SK-N-SH (cell line): ENCODE measurements at regions not wholly inside any gene's neighbourhood (a gene's known extent, or its start where the extent isn't known, plus 50 kb on each side); places are given as distances from the start of the nearest gene placed in this dataset.

Experiments used
- CTCF ChIA-PET: fragments of 300-600, 350-600 bp; formaldehyde crosslinking; extraction: SDS; loops from one replicate; lab custom pipeline; 2021; lab: Yijun Ruan, JAX
- POLR2A ChIA-PET: fragments of 350-600 bp; sonication (Branson Sonifier 250); formaldehyde crosslinking; extraction: SDS; loops from one replicate; lab custom pipeline; 2020; ENCODE audit warnings: antibody characterized with exemption, inconsistent platforms; lab: Yijun Ruan, JAX
- DNase-seq: peaks from one replicate; pipeline ENCODE4 v3.0.0; 2012
- H2AFZ ChIP-seq: fragments of 200-600 bp; sonication (generic); 2 replicates; pipeline ENCODE4 v1.8.1; 2016; ENCODE audit warnings: antibody characterized with exemption, mild to moderate bottlenecking, low read depth
- H3F3A ChIP-seq: fragments of 200-600 bp; sonication (generic); replicated peaks from 2 replicates; pipeline ENCODE3; 2016; ENCODE audit warnings: antibody characterized with exemption, mild to moderate bottlenecking; ENCODE audit not compliant: insufficient read depth
- H3K27ac ChIP-seq, 2 experiments: fragments of 200-500 bp in 1 of 2; fragments of 200-600 bp in 1 of 2; sonication (Bioruptor generic) in 1 of 2; sonication (generic), shearing (Covaris generic) in 1 of 2; 2 replicates each; pipeline versions ENCODE4 v1.5.1 to v1.6.1; 2014 to 2016; ENCODE audit warnings: low read depth in 2 of 2, inconsistent platforms in 1 of 2, low read length in 1 of 2, mild to moderate bottlenecking in 1 of 2, mixed read lengths in 1 of 2
- H3K27me3 ChIP-seq: fragments of 200-600 bp; sonication (generic), shearing (Covaris generic); 2 replicates; pipeline ENCODE4 v1.6.1; 2016; ENCODE audit warnings: mixed run types; ENCODE audit not compliant: insufficient read depth
- H3K36me3 ChIP-seq, 2 experiments: fragments of 200-500 bp in 1 of 2; fragments of 200-600 bp in 1 of 2; sonication (Bioruptor generic) in 1 of 2; sonication (generic) in 1 of 2; replicated peaks in 1 of 2; 2 replicates each; pipeline versions ENCODE3 to v1.5.1; 2014 to 2016; ENCODE audit warnings: low read length in 1 of 2, mild to moderate bottlenecking in 1 of 2; ENCODE audit not compliant: insufficient read depth in 2 of 2, control insufficient read depth in 1 of 2
- H3K4me1 ChIP-seq, 2 experiments: fragments of 200-500 bp in 1 of 2; fragments of 200-600 bp in 1 of 2; sonication (Bioruptor generic) in 1 of 2; sonication (generic), shearing (Covaris generic) in 1 of 2; 2 replicates each; pipeline versions ENCODE4 v1.5.1 to v1.6.1; 2014 to 2016; ENCODE audit warnings: low read depth in 1 of 2, low read length in 1 of 2, mixed run types in 1 of 2; ENCODE audit not compliant: insufficient read depth in 2 of 2, control insufficient read depth in 1 of 2
- H3K4me2 ChIP-seq: fragments of 200-600 bp; sonication (generic), shearing (Covaris generic); 2 replicates; pipeline ENCODE4 v1.6.1; 2017; ENCODE audit warnings: mixed run types
- H3K4me3 ChIP-seq, 2 experiments: fragments of 200-500 bp in 1 of 2; fragments of 200-600 bp in 1 of 2; sonication (Bioruptor generic) in 1 of 2; sonication (generic), shearing (Covaris generic) in 1 of 2; 2 replicates each; pipeline versions ENCODE4 v1.5.1 to v1.8.1; 2014 to 2016; ENCODE audit warnings: low read depth in 2 of 2, inconsistent platforms in 1 of 2, low read length in 1 of 2, mild to moderate bottlenecking in 1 of 2, mixed read lengths in 1 of 2, moderate library complexity in 1 of 2
- H3K79me2 ChIP-seq: fragments of 200-600 bp; sonication (generic); 2 replicates; pipeline ENCODE4 v1.8.1; 2017; ENCODE audit warnings: mild to moderate bottlenecking; ENCODE audit not compliant: insufficient read depth
- H3K9ac ChIP-seq: fragments of 200-600 bp; sonication (generic); 2 replicates; pipeline ENCODE4 v1.6.1; 2017; ENCODE audit warnings: mixed run types
- H3K9me2 ChIP-seq: fragments of 200-600 bp; sonication (generic); 2 replicates; pipeline ENCODE4 v1.6.1; 2017; ENCODE audit warnings: mixed run types
- H3K9me3 ChIP-seq: fragments of 200-600 bp; sonication (generic); 2 replicates; pipeline ENCODE4 v1.6.1; 2017; ENCODE audit warnings: mixed run types, mild to moderate bottlenecking, moderate library complexity
- H4K20me1 ChIP-seq: fragments of 200-600 bp; sonication (generic); 2 replicates; pipeline ENCODE4 v1.6.1; 2017; ENCODE audit warnings: mild to moderate bottlenecking, mixed run types; ENCODE audit not compliant: insufficient read depth
- CTCF ChIP-seq: fragments of 200-600 bp; sonication (generic); IDR thresholded peaks from 2 replicates; pipeline ENCODE4 v1.6.1; 2017; ENCODE audit warnings: antibody characterized with exemption, mild to moderate bottlenecking, moderate library complexity
- EP300 ChIP-seq, 2 experiments: IDR thresholded peaks; 2 replicates each; pipeline versions ENCODE4 v1.4.0 to v1.6.1; 2012; ENCODE audit warnings: borderline replicate concordance in 1 of 2, low read depth in 1 of 2, low read length in 1 of 2
- FOSL2 ChIP-seq: IDR thresholded peaks from 2 replicates; pipeline ENCODE4 v1.4.0; 2012; ENCODE audit warnings: low read depth, mild to moderate bottlenecking, moderate library complexity, borderline replicate concordance
- FOXM1 ChIP-seq: IDR thresholded peaks from 2 replicates; pipeline ENCODE4 v1.4.0; 2012; ENCODE audit warnings: low read depth, mild to moderate bottlenecking
- GABPA ChIP-seq: IDR thresholded peaks from 2 replicates; pipeline ENCODE4 v1.4.0; 2012; ENCODE audit warnings: low read depth, mild to moderate bottlenecking
- JUND ChIP-seq: IDR thresholded peaks from 2 replicates; pipeline ENCODE4 v1.4.0; 2012
- MEF2A ChIP-seq: IDR thresholded peaks from 2 replicates; pipeline ENCODE4 v1.4.0; 2012; ENCODE audit warnings: low read depth, borderline replicate concordance
- MXI1 ChIP-seq: IDR thresholded peaks from 2 replicates; pipeline ENCODE4 v1.6.1; 2012; ENCODE audit warnings: mild to moderate bottlenecking, low read depth, low read length, improper control_type of control experiment
- NRF1 ChIP-seq: IDR thresholded peaks from 2 replicates; pipeline ENCODE4 v1.6.1; 2012; ENCODE audit warnings: low read depth, mild to moderate bottlenecking, low read length
- RAD21 ChIP-seq: IDR thresholded peaks from 2 replicates; pipeline ENCODE4 v1.6.1; 2012; ENCODE audit warnings: mild to moderate bottlenecking, low read length
- RCOR1 ChIP-seq: fragments of 150-350 bp; IDR thresholded peaks from 2 replicates; pipeline ENCODE4 v1.6.1; 2017; ENCODE audit warnings: antibody characterized with exemption, low read length
- SIN3A ChIP-seq: IDR thresholded peaks from 2 replicates; pipeline ENCODE4 v1.6.1; 2012; ENCODE audit warnings: low read depth, mild to moderate bottlenecking, low read length, moderate library complexity, borderline replicate concordance
- TAF1 ChIP-seq: IDR thresholded peaks from 2 replicates; pipeline ENCODE4 v1.6.1; 2012; ENCODE audit warnings: low read depth, mild to moderate bottlenecking, low read length, moderate library complexity, borderline replicate concordance
- TCF12 ChIP-seq: IDR thresholded peaks from 2 replicates; pipeline ENCODE4 v1.4.0; 2012
- USF2 ChIP-seq: fragments of 150-350 bp; IDR thresholded peaks from 2 replicates; pipeline ENCODE4 v1.6.1; 2017; ENCODE audit warnings: antibody characterized with exemption, low read length, low read depth, borderline replicate concordance
- YY1 ChIP-seq: IDR thresholded peaks from 2 replicates; pipeline ENCODE4 v1.4.0; 2012; ENCODE audit warnings: low read depth, mild to moderate bottlenecking
- WGBS: methylation state at CpG from one replicate; pipeline ENCODE4 v1.1.6; 2017; ENCODE audit warnings: low lambda C conversion rate; 5-methylcytosine and 5-hydroxymethylcytosine counted together
- TF ChIP-seq, protein P1 (sequence below): IDR thresholded peaks from 2 replicates; pipeline ENCODE4; 2012
- TF ChIP-seq, protein P2 (sequence below): IDR thresholded peaks from 2 replicates; pipeline ENCODE4 v1.6.1; 2012; ENCODE audit warnings: mild to moderate bottlenecking, low read depth, low read length, moderate library complexity
- TF ChIP-seq, protein P3 (sequence below): fragments of 150-350 bp; IDR thresholded peaks from 2 replicates; pipeline ENCODE4 v1.6.1; 2016; ENCODE audit warnings: mild to moderate bottlenecking, low read depth, low read length

GRCh38 chrX:31007321-31007720 is 64.5 kb downstream of the FTHL17 start:
- ChIA-PET CTCF (no interaction called here), POLR2A (no interaction called here)
- Histone ChIP-seq H3K36me3 (no peaks in the 10 kb centered on the region), H3K9me3 (no peaks in the 10 kb centered on the region), H2AFZ (no peak overlapping the region), H3F3A (no peaks in the 10 kb centered on the region), H3K4me1 (no peaks in the 10 kb centered on the region), H3K9me2 (no peaks in the 10 kb centered on the region), H3K27ac (no peak overlapping the region), H4K20me1 (no peaks in the 10 kb centered on the region), H3K9ac (no peak overlapping the region), H3K4me2 (no peak overlapping the region), H3K4me3 (no peak overlapping the region), H3K79me2 (no peaks in the 10 kb centered on the region), H3K27me3 (no peaks in the 10 kb centered on the region)
- WGBS = 17% methylated on average over 4 of the region's 4 CpGs
- no peak for TF ChIP-seq MXI1
- no peak for TF ChIP-seq TAF1
- no peak for TF ChIP-seq RAD21
- TF ChIP-seq SIN3A = no peak
- TF ChIP-seq FOXM1 = no peak
- TF ChIP-seq TCF12 = no peak
- no peak for TF ChIP-seq USF2
- TF ChIP-seq FOSL2 = no peak
- TF ChIP-seq NRF1 = no peak
- TF ChIP-seq, protein P1, sequence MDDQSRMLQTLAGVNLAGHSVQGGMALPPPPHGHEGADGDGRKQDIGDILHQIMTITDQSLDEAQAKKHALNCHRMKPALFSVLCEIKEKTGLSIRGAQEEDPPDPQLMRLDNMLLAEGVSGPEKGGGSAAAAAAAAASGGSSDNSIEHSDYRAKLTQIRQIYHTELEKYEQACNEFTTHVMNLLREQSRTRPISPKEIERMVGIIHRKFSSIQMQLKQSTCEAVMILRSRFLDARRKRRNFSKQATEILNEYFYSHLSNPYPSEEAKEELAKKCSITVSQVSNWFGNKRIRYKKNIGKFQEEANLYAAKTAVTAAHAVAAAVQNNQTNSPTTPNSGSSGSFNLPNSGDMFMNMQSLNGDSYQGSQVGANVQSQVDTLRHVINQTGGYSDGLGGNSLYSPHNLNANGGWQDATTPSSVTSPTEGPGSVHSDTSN = no peak
- no peak for TF ChIP-seq JUND
- TF ChIP-seq RCOR1 = no peak
- TF ChIP-seq YY1 = no peak
- TF ChIP-seq, protein P2, sequence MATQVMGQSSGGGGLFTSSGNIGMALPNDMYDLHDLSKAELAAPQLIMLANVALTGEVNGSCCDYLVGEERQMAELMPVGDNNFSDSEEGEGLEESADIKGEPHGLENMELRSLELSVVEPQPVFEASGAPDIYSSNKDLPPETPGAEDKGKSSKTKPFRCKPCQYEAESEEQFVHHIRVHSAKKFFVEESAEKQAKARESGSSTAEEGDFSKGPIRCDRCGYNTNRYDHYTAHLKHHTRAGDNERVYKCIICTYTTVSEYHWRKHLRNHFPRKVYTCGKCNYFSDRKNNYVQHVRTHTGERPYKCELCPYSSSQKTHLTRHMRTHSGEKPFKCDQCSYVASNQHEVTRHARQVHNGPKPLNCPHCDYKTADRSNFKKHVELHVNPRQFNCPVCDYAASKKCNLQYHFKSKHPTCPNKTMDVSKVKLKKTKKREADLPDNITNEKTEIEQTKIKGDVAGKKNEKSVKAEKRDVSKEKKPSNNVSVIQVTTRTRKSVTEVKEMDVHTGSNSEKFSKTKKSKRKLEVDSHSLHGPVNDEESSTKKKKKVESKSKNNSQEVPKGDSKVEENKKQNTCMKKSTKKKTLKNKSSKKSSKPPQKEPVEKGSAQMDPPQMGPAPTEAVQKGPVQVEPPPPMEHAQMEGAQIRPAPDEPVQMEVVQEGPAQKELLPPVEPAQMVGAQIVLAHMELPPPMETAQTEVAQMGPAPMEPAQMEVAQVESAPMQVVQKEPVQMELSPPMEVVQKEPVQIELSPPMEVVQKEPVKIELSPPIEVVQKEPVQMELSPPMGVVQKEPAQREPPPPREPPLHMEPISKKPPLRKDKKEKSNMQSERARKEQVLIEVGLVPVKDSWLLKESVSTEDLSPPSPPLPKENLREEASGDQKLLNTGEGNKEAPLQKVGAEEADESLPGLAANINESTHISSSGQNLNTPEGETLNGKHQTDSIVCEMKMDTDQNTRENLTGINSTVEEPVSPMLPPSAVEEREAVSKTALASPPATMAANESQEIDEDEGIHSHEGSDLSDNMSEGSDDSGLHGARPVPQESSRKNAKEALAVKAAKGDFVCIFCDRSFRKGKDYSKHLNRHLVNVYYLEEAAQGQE = no peak
- TF ChIP-seq EP300 (IDR thresholded peaks at IDR 0.05; ENCODE audit: borderline replicate concordance in 1 of 2, low read depth in 1 of 2, low read length in 1 of 2) = no peak
- DNase-seq = no peak

GRCh38 chrX:31006027-31006426 is 65.8 kb downstream of the FTHL17 start:
- 26% methylated on average over 2 of the region's 2 CpGs for WGBS
- Histone ChIP-seq H3K9ac (no peak overlapping the region), H3K27me3 (no peaks in the 10 kb centered on the region), H3K79me2 (no peaks in the 10 kb centered on the region), H3K4me3 (no peak overlapping the region), H3K4me2 (no peak overlapping the region), H2AFZ (no peak overlapping the region), H4K20me1 (no peaks in the 10 kb centered on the region), H3K9me2 (no peaks in the 10 kb centered on the region), H3K4me1 (no peaks in the 10 kb centered on the region), H3K9me3 (no peaks in the 10 kb centered on the region), H3K36me3 (no peaks in the 10 kb centered on the region), H3K27ac (no peak overlapping the region), H3F3A (no peaks in the 10 kb centered on the region)
- POLR2A ChIA-PET = no interaction called here
- DNase-seq = no peak
- CTCF ChIA-PET = no interaction called here
- TF ChIP-seq USF2 = no peak
- no peak for TF ChIP-seq RAD21
- no peak for TF ChIP-seq FOSL2
- no peak for TF ChIP-seq GABPA
- TF ChIP-seq CTCF = no peak
- TF ChIP-seq, protein P3, sequence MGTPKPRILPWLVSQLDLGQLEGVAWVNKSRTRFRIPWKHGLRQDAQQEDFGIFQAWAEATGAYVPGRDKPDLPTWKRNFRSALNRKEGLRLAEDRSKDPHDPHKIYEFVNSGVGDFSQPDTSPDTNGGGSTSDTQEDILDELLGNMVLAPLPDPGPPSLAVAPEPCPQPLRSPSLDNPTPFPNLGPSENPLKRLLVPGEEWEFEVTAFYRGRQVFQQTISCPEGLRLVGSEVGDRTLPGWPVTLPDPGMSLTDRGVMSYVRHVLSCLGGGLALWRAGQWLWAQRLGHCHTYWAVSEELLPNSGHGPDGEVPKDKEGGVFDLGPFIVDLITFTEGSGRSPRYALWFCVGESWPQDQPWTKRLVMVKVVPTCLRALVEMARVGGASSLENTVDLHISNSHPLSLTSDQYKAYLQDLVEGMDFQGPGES = no peak
- TF ChIP-seq MEF2A = no peak
- TF ChIP-seq MXI1 = no peak
- no peak for TF ChIP-seq YY1
